ENCODE measurements at regions not wholly inside any gene's neighbourhood (a gene's known extent, or its start where the extent isn't known, plus 50 kb on each side); places are given as distances from the start of the nearest gene placed in this dataset.

GRCh38 chr10:130357951-130358350, 221.8 kb downstream of the GLRX3 start:
- TF ChIP-seq CTCF (IDR thresholded peaks at IDR 0.05), result no peak
- no peak for TF ChIP-seq TCF7L2 (IDR thresholded peaks at IDR 0.05; ENCODE audit: low read depth, low read length)
- TF ChIP-seq SIN3A (IDR thresholded peaks at IDR 0.05; ENCODE audit: borderline replicate concordance, insufficient read depth, low read depth, low read length), result no peak
- no peak for TF ChIP-seq REST (IDR thresholded peaks at IDR 0.05; ENCODE audit: insufficient read depth in 1 of 2, low read depth in 2 of 2, low read length in 1 of 2)
- no peak for TF ChIP-seq POLR2AphosphoS5 (IDR thresholded peaks at IDR 0.05; ENCODE audit: low read depth, low read length)
